ENCODE measurements at regions not wholly inside any gene's neighbourhood (a gene's known extent, or its start where the extent isn't known, plus 50 kb on each side); places are given as distances from the start of the nearest gene placed in this dataset.

DNA sequence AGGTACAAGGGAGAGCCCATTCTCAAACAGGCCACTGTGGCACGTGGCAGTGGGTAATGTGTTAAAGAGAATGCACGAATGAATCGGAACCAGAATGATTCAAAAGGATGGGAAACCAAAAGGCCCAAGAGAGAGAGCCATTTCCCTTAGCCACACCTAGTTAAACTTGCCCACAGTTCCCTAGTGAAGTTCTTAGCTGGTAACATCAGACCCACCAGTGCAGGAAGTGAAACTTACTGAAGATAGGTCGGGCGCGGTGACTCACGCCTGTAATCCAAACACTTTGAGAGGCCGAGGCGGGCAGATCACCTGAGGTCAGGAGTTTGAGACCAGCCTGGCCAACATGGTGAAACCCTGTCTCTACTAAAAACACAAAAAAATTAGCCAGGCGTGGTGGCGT is 97.1 kb downstream of the MEX3B start:
- DNase-seq (ENCODE audit: low read depth) = no peak
- TF ChIP-seq, protein P1, sequence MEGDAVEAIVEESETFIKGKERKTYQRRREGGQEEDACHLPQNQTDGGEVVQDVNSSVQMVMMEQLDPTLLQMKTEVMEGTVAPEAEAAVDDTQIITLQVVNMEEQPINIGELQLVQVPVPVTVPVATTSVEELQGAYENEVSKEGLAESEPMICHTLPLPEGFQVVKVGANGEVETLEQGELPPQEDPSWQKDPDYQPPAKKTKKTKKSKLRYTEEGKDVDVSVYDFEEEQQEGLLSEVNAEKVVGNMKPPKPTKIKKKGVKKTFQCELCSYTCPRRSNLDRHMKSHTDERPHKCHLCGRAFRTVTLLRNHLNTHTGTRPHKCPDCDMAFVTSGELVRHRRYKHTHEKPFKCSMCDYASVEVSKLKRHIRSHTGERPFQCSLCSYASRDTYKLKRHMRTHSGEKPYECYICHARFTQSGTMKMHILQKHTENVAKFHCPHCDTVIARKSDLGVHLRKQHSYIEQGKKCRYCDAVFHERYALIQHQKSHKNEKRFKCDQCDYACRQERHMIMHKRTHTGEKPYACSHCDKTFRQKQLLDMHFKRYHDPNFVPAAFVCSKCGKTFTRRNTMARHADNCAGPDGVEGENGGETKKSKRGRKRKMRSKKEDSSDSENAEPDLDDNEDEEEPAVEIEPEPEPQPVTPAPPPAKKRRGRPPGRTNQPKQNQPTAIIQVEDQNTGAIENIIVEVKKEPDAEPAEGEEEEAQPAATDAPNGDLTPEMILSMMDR (conservative IDR thresholded peaks at IDR 0.05; ENCODE audit: low read depth, low read length) = no peak
- H3K4me3 ChIP-seq (ENCODE audit: low read depth, low read length) = no peak overlapping the region

DNA sequence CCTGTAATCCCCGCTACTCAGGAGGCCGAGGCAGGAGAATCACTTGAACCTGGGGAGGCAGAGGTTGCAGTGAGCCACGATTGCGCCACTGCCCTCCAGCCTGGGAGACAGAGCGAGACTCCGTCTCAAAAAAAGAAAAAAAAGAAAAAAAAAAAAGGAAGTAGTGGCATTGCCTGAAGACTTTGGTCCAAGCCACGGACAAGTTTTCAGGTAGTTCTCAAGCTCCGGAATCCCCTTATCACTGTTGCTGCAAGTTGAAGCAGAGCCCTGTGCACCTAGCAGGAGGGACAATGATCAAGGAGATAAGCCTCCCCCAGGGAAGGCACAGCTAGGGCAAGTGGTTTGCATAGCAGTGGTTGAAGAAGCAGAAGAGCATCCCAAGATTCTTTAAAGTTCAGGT is 97.6 kb downstream of the MEX3B start:
- TF ChIP-seq, protein P1 (conservative IDR thresholded peaks at IDR 0.05; ENCODE audit: low read depth, low read length) = no peak
- no peak overlapping the region for H3K4me3 ChIP-seq (ENCODE audit: low read depth, low read length)

DNA sequence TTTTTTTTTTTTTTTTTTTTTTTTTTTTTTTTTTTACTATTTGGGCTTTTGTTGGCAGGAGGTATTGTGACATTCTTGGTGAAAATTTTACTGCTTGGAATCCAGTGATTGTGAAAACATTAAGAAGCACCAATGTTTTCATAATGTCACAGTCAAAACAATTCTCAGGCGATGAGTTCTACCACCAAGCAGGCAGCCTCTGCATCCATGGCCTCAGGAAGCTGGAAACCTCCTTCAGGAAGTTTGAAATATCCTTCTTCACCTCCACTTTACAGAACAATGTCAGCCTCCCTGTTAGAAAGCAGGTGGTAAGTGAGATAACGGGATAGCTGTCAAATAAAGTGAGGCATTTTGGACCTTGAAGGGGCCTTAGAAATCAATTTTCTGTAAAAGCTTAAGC is 98.3 kb downstream of the MEX3B start:
- TF ChIP-seq, protein P1 (conservative IDR thresholded peaks at IDR 0.05; ENCODE audit: low read depth, low read length) = no peak
- DNase-seq (ENCODE audit: low read depth) = no peak

More for the DNA sequence above, 97.6 kb downstream of the MEX3B start:
- no peak for DNase-seq (ENCODE audit: low read depth)

DNA sequence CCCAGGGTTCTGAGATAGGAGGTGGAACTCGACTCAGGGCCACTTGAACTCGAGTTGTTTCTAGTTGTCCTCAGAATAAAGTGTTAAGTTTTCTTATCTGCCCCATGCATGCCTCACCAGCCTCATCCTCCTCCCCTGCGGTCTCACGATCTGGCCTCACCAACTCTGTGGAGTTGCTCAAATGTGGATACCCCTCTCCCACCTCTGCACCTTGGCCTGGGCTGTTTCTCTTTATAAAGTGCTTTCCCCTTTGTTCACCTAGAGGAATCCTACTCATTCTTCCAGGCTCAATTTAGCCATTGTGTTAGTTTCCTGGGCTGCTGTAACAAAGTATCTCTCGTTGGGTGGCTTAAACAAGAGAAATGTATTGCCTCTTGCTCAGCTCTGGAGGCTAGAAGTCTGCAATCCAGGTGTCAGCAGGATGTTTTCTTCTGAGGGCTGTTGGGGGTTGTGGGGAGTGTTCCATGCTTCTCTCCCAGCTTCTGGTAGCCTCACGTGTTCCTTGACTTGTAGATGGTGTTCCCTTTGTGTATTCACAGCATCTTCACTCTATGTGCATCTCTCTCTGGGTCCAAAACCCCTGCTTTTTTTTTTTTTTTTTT is 100.7 kb downstream of the MEX3B start:
- TF ChIP-seq, protein P1 (conservative IDR thresholded peaks at IDR 0.05; ENCODE audit: low read depth, low read length) = no peak
- no peak overlapping the region for H3K4me3 ChIP-seq (ENCODE audit: low read depth, low read length)
- DNase-seq (ENCODE audit: low read depth) = no peak

More for the DNA sequence above, 98.3 kb downstream of the MEX3B start:
- no peak overlapping the region for H3K4me3 ChIP-seq (ENCODE audit: low read depth, low read length)

DNA sequence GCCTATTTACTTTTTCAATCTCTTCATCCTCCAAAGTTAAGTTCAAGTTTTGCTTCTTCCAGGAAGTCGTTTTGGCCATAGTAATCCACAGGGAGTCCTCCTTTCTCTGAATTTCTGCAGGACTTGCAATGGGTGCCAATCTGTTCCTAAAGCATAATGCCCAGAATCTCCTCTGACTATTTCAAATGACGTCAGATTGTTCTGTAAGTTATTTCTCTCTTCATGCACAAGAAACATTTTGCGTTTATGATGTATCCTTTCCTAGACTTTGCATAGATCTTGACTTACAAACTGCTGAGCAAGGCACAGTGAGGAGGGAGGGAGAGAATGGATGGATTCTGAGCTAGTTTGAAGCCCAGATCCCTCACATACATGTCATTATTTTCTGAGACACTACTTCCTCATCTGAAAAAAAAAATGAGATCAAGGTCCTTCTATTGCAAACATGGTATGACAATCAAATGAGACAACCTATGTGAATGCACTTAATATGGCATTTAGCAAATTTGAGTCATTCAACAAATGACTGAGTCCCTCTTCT is 103.1 kb downstream of the MEX3B start:
- DNase-seq (ENCODE audit: low read depth) = no peak
- no peak overlapping the region for H3K4me3 ChIP-seq (ENCODE audit: low read depth, low read length)
- TF ChIP-seq, protein P1 (conservative IDR thresholded peaks at IDR 0.05; ENCODE audit: low read depth, low read length) = no peak

DNA sequence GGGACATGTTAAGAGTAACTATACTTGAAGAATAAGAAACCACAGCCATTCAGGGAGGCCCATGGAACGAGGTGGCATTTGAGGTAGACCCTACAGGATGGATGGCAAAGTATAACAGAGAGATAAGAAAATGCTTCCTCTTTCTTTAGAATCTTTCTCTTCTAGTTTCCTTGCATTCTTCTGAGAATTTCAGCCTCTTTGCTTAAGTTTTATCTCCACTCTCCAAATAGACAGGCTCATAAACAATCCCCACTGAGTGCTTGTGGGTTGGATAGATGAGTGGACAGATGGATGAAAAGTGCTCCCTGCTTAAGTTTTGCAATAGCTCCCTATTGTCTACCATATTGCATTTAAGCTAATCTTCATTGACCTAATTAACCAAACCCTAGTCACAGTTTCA is 103.7 kb downstream of the MEX3B start:
- TF ChIP-seq, protein P1 (conservative IDR thresholded peaks at IDR 0.05; ENCODE audit: low read depth, low read length) = no peak
- no peak overlapping the region for H3K4me3 ChIP-seq (ENCODE audit: low read depth, low read length)
- no peak for DNase-seq (ENCODE audit: low read depth)

DNA sequence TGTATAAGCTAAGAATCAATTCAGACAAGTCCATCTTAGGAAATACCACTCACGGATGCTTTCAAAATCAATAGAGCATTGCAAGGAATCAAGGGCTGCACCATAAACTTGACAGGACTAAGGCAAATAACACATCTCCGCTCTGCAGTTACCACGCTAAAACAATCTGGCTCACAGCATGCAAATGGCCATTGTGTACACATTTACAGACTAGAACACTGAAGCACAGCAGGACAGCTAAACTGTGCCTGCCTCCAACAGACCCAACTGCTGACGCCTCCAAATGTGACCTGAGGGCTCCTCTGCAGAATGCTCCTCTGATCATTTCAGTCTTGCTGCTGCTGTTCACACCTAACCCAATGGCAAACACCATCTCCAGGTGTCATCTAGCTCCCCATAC is 104.3 kb downstream of the MEX3B start:
- TF ChIP-seq, protein P1 (conservative IDR thresholded peaks at IDR 0.05; ENCODE audit: low read depth, low read length) = no peak
- no peak overlapping the region for H3K4me3 ChIP-seq (ENCODE audit: low read depth, low read length)
- no peak for DNase-seq (ENCODE audit: low read depth)

Measured in epithelial cell of proximal tubule (primary cell).